Body of pancreas (tissue), 4 donors: ENCODE measurements at regions not wholly inside any gene's neighbourhood (a gene's known extent, or its start where the extent isn't known, plus 50 kb on each side); places are given as distances from the start of the nearest gene placed in this dataset.

Source experiments
- ATAC-seq: fragments of 150-250 bp; one replicate; pipeline ENCODE4 v1.9.1; 2016
- DNase-seq, 4 donors: peaks; one replicate each; pipeline ENCODE4 v3.0.0-alpha.2; 2019
- H3K27ac ChIP-seq, 4 donors: fragments of 200-600 bp; sonication (generic); 1 replicate in 3 of 4; 2 replicates in 1 of 4; pipeline versions ENCODE4 v1.5.1 to v1.6.1; 2016 to 2019; ENCODE audit warnings: mild to moderate bottlenecking in 1 of 4, mixed read lengths in 1 of 4, moderate library complexity in 1 of 4
- H3K27me3 ChIP-seq, 2 donors: fragments of 200-600 bp; sonication (generic); one replicate each; pipeline ENCODE4 v1.6.0; 2016; ENCODE audit warnings: mild to moderate bottlenecking in 1 of 2
- H3K36me3 ChIP-seq, 2 donors: fragments of 200-600 bp; sonication (generic); replicated peaks in 1 of 2; 2 replicates each; pipeline ENCODE4 v1.5.1; 2016; ENCODE audit warnings: low read depth in 2 of 2; ENCODE audit not compliant: insufficient read depth in 1 of 2
- H3K4me1 ChIP-seq: fragments of 200-600 bp; sonication (generic); one replicate; pipeline ENCODE4 v1.6.0; 2016
- H3K4me3 ChIP-seq, 2 donors: fragments of 200-600 bp; sonication (generic); 1 replicate in 1 of 2; 2 replicates in 1 of 2; pipeline ENCODE4 v1.5.1; 2016 to 2019
- H3K9me3 ChIP-seq, 3 donors: fragments of 200-600 bp; sonication (generic); 1 replicate in 2 of 3; 2 replicates in 1 of 3; pipeline ENCODE4 v1.5.1; 2016
- POLR2A ChIP-seq, 3 donors: fragments of 450-650 bp; IDR thresholded peaks; one replicate each; pipeline ENCODE4 v1.6.1; 2016; ENCODE audit warnings: antibody characterized with exemption in 3 of 3, mild to moderate bottlenecking in 2 of 3
- WGBS, 2 donors: methylation state at CpG; one replicate each; pipeline ENCODE4 v1.1.5; 2017; 5-methylcytosine and 5-hydroxymethylcytosine counted together
- intact Hi-C: fragments of 100-400 bp; cut with DNase I; formaldehyde crosslinking; loops from one replicate; pipeline ENCODE4 v1.15.1; 2023
- TF ChIP-seq, protein P1 (sequence below), 7 experiments: fragments of 450-650 bp in 4 of 7; fragments of 200-600 bp in 3 of 7; sonication (generic) in 3 of 7; IDR thresholded peaks; one replicate each; pipeline ENCODE4 v1.5.1; 2016 to 2019; ENCODE audit warnings: antibody characterized with exemption in 7 of 7

DNA sequence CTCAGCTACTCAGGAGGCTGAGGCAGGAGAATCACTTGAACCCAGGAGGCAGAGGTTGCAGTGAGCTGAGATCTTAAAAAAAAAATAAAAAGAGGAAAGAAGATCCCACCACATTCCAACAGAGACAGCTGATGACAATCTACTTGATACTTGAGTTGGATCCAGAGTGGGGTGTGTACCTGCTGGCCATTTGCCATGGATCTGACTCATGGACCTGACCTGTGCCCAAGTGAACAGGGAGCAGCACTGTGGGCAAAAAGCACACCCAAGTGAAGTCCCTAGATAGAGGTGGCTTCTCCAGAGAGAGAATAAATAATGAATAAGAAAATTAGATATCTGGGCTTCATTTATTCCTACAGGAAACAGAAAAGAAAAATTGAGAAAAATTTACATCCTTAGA is 81.2 kb upstream of the MIER3 start:
- DNase-seq (peak in 3 of 4 donors; percentile 13 to 58 (median 27)), ATAC-seq (no peak)
- Histone ChIP-seq H3K4me3 (no peak overlapping the region), H3K27ac (no peak overlapping the region), H3K27me3 (no peaks in the 10 kb centered on the region), H3K9me3 (no peaks in the 10 kb centered on the region), H3K4me1 (no peaks in the 10 kb centered on the region), H3K36me3 (no peaks in the 10 kb centered on the region)
- no peak for TF ChIP-seq POLR2A (IDR thresholded peaks at IDR 0.05)
- TF ChIP-seq, protein P1, sequence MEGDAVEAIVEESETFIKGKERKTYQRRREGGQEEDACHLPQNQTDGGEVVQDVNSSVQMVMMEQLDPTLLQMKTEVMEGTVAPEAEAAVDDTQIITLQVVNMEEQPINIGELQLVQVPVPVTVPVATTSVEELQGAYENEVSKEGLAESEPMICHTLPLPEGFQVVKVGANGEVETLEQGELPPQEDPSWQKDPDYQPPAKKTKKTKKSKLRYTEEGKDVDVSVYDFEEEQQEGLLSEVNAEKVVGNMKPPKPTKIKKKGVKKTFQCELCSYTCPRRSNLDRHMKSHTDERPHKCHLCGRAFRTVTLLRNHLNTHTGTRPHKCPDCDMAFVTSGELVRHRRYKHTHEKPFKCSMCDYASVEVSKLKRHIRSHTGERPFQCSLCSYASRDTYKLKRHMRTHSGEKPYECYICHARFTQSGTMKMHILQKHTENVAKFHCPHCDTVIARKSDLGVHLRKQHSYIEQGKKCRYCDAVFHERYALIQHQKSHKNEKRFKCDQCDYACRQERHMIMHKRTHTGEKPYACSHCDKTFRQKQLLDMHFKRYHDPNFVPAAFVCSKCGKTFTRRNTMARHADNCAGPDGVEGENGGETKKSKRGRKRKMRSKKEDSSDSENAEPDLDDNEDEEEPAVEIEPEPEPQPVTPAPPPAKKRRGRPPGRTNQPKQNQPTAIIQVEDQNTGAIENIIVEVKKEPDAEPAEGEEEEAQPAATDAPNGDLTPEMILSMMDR (IDR thresholded peaks at IDR 0.05) = no peak
- intact Hi-C loops = no loop called here

DNA sequence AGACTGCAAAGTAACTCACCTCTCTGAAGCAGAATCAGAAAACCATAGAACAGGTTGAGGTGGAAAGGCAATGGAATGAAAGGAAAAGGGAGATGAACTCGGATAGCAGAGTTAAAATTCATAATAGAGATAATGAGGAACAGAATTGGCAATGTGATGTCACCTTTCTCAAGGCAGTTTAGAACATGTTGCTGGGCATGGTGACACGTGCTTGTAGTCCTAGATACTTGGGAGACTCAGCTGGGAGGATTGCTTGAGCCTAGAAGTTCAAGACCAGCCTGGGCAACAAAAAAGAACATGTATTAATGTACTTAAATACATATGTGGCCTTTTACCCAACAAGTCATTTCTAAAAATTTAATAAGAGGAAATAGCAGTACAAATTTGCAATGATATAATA is 81.6 kb upstream of the MIER3 start:
- no peak for DNase-seq
- Histone ChIP-seq H3K4me1 (no peaks in the 10 kb centered on the region), H3K9me3 (no peaks in the 10 kb centered on the region), H3K27me3 (no peaks in the 10 kb centered on the region), H3K27ac (no peak overlapping the region), H3K36me3 (no peaks in the 10 kb centered on the region), H3K4me3 (no peak overlapping the region)
- intact Hi-C loops = no loop called here
- no peak for TF ChIP-seq POLR2A (IDR thresholded peaks at IDR 0.05)
- TF ChIP-seq, protein P1 (IDR thresholded peaks at IDR 0.05) = no peak
- no peak for ATAC-seq
- WGBS, 2 donors = 71 to 72% methylated on average over 2 of the region's 2 CpGs

DNA sequence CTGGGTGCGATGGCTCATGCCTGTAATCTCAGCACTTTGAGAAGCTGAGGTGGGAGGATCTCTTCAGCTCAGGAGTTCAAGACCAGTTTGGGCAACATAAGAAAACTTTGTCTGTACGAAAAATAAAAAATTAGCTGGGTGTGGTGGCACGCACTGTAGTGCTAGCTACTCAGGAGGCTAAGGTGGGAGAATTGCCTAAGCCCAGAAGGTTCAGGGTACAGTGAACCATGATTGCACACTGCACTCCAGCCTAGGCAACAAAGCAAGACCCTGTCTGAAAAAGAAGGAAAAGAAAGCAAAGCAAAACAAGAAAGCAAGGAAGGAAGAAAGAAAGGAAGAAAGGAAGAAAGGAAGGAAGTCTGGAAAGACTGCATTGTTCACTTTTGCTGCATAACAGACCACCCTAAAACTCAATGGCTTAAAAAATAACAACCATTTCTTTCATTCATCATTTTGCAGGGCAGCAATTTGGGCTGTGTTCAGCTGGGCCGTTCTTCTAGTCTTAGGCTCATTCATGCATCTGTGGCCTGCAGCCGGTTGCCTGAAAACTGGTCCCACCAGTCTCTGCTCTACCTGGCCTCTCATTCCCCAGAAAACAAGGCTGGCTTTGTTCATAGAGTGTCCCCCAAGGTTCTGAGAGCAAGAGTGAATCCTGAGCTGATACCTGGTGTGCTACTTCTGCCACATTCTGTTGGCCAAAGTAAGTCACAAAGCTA is 82.4 kb upstream of the MIER3 start:
- 71 to 72% methylated on average over 5 of the region's 5 CpGs for WGBS, 2 donors
- ATAC-seq = no peak

DNA sequence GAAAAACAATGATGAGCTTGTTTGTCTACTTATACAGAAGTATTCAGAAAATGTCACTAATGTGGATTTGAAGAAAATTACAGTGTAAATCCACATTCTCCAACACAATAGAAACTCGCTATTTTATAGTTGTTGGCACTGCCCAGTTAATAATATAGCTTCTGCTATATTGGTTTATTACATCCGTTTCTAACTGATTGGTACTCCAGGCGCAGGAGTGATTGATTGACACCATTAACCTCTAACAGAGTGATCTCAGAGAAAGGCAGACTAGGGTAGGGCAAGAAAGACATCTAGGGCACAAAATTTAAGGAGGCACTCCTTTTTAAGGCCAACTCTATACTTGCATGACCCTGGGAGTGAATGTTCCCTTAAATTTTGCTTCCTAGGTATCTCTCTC is 84.0 kb upstream of the MIER3 start:
- intact Hi-C loops = no loop called here
- Histone ChIP-seq H3K27ac (no peak overlapping the region), H3K36me3 (no peaks in the 10 kb centered on the region), H3K9me3 (no peaks in the 10 kb centered on the region), H3K4me1 (no peaks in the 10 kb centered on the region), H3K27me3 (no peaks in the 10 kb centered on the region), H3K4me3 (no peak overlapping the region)
- ATAC-seq (no peak), DNase-seq (no peak)
- no peak for TF ChIP-seq POLR2A (IDR thresholded peaks at IDR 0.05)
- TF ChIP-seq, protein P1 (IDR thresholded peaks at IDR 0.05) = no peak
- WGBS, 2 donors = 56 to 58% methylated on average over 3 of the region's 3 CpGs

More for the DNA sequence above, 82.4 kb upstream of the MIER3 start:
- TF ChIP-seq POLR2A (IDR thresholded peaks at IDR 0.05) = no peak
- TF ChIP-seq, protein P1 (IDR thresholded peaks at IDR 0.05) = no peak
- H3K4me1 ChIP-seq = no peaks in the 10 kb centered on the region
- no peak overlapping the region for H3K4me3 ChIP-seq
- DNase-seq = no peak
- no peaks in the 10 kb centered on the region for H3K36me3 ChIP-seq
- H3K27ac ChIP-seq = no peak overlapping the region
- no peaks in the 10 kb centered on the region for H3K9me3 ChIP-seq
- H3K27me3 ChIP-seq = no peaks in the 10 kb centered on the region
- intact Hi-C loops = no loop called here

DNA sequence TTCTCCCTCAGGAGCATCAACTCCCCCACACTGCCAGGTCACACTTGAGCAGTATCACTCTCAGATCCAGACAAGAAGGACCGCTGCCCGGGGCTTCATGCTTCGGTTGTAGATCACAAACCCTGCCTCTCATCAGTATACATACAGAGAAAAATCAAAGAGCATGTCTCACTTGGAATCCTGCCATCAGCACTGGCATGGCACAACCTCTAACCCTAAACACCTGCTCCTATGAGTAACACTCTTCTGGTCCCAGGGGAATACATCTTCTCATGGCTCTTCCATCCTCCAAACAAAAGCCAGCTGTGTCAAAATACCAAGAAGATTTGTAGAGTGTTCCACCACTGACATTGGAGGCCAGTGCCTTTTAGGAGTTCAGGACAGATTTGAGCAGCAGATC is 84.8 kb upstream of the MIER3 start:
- intact Hi-C loops = no loop called here

More for the DNA sequence above, 84.8 kb upstream of the MIER3 start:
- no peak overlapping the region for H3K27ac ChIP-seq
- H3K36me3 ChIP-seq = no peaks in the 10 kb centered on the region
- H3K4me1 ChIP-seq = no peaks in the 10 kb centered on the region
- no peaks in the 10 kb centered on the region for H3K9me3 ChIP-seq
- 84 to 95% methylated on average over 3 of the region's 3 CpGs for WGBS, 2 donors
- no peak overlapping the region for H3K4me3 ChIP-seq
- no peak for DNase-seq
- TF ChIP-seq, protein P1 (IDR thresholded peaks at IDR 0.05) = no peak
- TF ChIP-seq POLR2A (IDR thresholded peaks at IDR 0.05) = no peak
- no peaks in the 10 kb centered on the region for H3K27me3 ChIP-seq
- no peak for ATAC-seq
